ENCODE measurements at regions not wholly inside any gene's neighbourhood (a gene's known extent, or its start where the extent isn't known, plus 50 kb on each side); places are given as distances from the start of the nearest gene placed in this dataset.

DNA sequence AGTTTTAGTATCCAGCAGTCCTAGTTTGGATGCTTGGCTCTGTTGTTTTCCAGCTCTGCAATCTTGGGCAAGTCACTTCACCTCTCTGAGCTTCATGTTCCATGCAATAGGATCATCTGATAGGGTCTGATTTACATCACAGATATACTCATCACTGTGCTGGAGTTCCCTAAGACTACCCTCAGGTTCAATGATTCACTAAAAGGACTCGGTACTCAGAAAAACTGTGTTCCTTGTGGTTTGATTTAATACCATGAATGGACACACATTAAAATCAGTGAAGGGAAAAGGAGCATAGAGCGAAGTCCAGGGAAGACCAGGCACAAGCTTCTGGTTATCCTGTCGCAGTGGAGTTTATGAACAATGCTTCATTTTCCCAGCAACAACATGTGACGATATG, 119.9 kb upstream of the EFNA5 start:
- DNase-seq = no peak
- Mint-ChIP-seq H3K27ac (no peak overlapping the region), H3K27me3 (ENCODE audit: low read depth in 3 of 3) (peaks cover 0 to 2% (median 0%) of the 10 kb centered on the region in 3 donors), H3K9me3 (peaks cover 0 to 16% (median 12%) of the 10 kb centered on the region in 7 donors), H3K4me1 (no peaks in the 10 kb centered on the region), H3K36me3 (no peaks in the 10 kb centered on the region), H3K4me3 (no peak overlapping the region)
- no peaks in the 10 kb centered on the region for H3K79me2 ChIP-seq (ENCODE audit: insufficient read depth, low read length)
- no peak overlapping the region for H2AFZ ChIP-seq (ENCODE audit: insufficient read depth, low read depth, low read length, poor library complexity, severe bottlenecking)
- H3K4me3 ChIP-seq (replicated peaks in 1 of 3; ENCODE audit: low read depth in 2 of 3, low read length in 3 of 3) = no peak overlapping the region
- H4K20me1 ChIP-seq (ENCODE audit: insufficient read depth, low read length) = no peaks in the 10 kb centered on the region
- H3K27ac ChIP-seq (ENCODE audit: low read depth in 1 of 2, low read length in 2 of 2) = no peak overlapping the region
- H3K4me1 ChIP-seq (ENCODE audit: control insufficient read depth in 1 of 2, insufficient read depth in 2 of 2, low read length in 2 of 2) = no peaks in the 10 kb centered on the region
- H3K36me3 ChIP-seq (replicated peaks in 1 of 2; ENCODE audit: control insufficient read depth in 1 of 2, insufficient read depth in 2 of 2, low read length in 2 of 2) = no peaks in the 10 kb centered on the region
- no peaks in the 10 kb centered on the region for H3K27me3 ChIP-seq (ENCODE audit: control insufficient read depth in 2 of 2, insufficient read depth in 2 of 2, low read length in 2 of 2)
- TF ChIP-seq, protein P1, sequence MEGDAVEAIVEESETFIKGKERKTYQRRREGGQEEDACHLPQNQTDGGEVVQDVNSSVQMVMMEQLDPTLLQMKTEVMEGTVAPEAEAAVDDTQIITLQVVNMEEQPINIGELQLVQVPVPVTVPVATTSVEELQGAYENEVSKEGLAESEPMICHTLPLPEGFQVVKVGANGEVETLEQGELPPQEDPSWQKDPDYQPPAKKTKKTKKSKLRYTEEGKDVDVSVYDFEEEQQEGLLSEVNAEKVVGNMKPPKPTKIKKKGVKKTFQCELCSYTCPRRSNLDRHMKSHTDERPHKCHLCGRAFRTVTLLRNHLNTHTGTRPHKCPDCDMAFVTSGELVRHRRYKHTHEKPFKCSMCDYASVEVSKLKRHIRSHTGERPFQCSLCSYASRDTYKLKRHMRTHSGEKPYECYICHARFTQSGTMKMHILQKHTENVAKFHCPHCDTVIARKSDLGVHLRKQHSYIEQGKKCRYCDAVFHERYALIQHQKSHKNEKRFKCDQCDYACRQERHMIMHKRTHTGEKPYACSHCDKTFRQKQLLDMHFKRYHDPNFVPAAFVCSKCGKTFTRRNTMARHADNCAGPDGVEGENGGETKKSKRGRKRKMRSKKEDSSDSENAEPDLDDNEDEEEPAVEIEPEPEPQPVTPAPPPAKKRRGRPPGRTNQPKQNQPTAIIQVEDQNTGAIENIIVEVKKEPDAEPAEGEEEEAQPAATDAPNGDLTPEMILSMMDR (IDR thresholded peaks at IDR 0.05) = no peak
- no peak overlapping the region for H3K4me2 ChIP-seq (replicated peaks; ENCODE audit: extremely low read depth, low read length, poor library complexity, severe bottlenecking)
- no peak overlapping the region for H3K9ac ChIP-seq (ENCODE audit: insufficient read depth, low read length, poor library complexity, severe bottlenecking)
- intact Hi-C loops (cut with micrococcal nuclease) = no loop called here
- H3K9me3 ChIP-seq (replicated peaks in 1 of 2; ENCODE audit: control insufficient read depth in 1 of 2, insufficient read depth in 1 of 2, low read length in 2 of 2) = peaks cover 8 to 18% of the 10 kb centered on the region in 2 donors
- 100% methylated on average over 1 of the region's 4 CpGs for WGBS (ENCODE audit: insufficient coverage)

DNA sequence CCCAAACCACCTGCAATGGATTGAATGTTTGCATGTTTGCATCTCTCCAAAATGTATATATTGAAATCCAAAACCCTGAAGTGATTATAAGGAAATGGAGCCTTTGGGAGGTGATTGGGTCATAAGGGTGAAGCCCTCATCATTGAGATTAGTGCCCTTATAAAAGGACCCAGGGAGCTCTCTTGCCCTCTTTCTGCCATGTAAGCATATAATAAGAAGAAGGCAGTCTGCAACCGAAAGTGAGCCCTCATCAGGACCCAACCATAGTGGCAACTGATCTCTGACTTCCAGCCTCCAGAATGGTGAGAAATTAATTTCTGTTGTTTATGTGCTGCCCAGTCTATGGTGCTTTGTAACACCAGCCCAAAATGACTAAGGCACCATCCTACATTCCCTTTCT, 115.7 kb upstream of the EFNA5 start:
- intact Hi-C loops (cut with micrococcal nuclease) = no loop called here
- H4K20me1 ChIP-seq (ENCODE audit: insufficient read depth, low read length) = no peaks in the 10 kb centered on the region
- peaks cover 0 to 11% (median 6%) of the 10 kb centered on the region in 7 donors for H3K9me3 Mint-ChIP-seq
- no peak overlapping the region for H3K4me3 Mint-ChIP-seq
- no peaks in the 10 kb centered on the region for H3K36me3 ChIP-seq (replicated peaks in 1 of 2; ENCODE audit: control insufficient read depth in 1 of 2, insufficient read depth in 2 of 2, low read length in 2 of 2)
- no CpG with 5 or more reads among the region's 1 CpG for WGBS (ENCODE audit: insufficient coverage)
- no peak for DNase-seq
- no peaks in the 10 kb centered on the region for H3K4me1 Mint-ChIP-seq
- TF ChIP-seq, protein P1 (IDR thresholded peaks at IDR 0.05) = no peak
- no peaks in the 10 kb centered on the region for H3K79me2 ChIP-seq (ENCODE audit: insufficient read depth, low read length)
- peaks cover 0 to 8% of the 10 kb centered on the region in 2 donors for H3K9me3 ChIP-seq (replicated peaks in 1 of 2; ENCODE audit: control insufficient read depth in 1 of 2, insufficient read depth in 1 of 2, low read length in 2 of 2)
- H2AFZ ChIP-seq (ENCODE audit: insufficient read depth, low read depth, low read length, poor library complexity, severe bottlenecking) = no peak overlapping the region
- no peak overlapping the region for H3K27ac Mint-ChIP-seq
- H3K27me3 Mint-ChIP-seq (ENCODE audit: low read depth in 3 of 3) = no peaks in the 10 kb centered on the region
- H3K27me3 ChIP-seq (ENCODE audit: control insufficient read depth in 2 of 2, insufficient read depth in 2 of 2, low read length in 2 of 2) = no peaks in the 10 kb centered on the region
- H3K4me1 ChIP-seq (ENCODE audit: control insufficient read depth in 1 of 2, insufficient read depth in 2 of 2, low read length in 2 of 2) = no peaks in the 10 kb centered on the region
- H3K9ac ChIP-seq (ENCODE audit: insufficient read depth, low read length, poor library complexity, severe bottlenecking) = no peak overlapping the region
- H3K4me3 ChIP-seq (replicated peaks in 1 of 3; ENCODE audit: low read depth in 2 of 3, low read length in 3 of 3) = no peak overlapping the region
- no peaks in the 10 kb centered on the region for H3K36me3 Mint-ChIP-seq
- H3K27ac ChIP-seq (ENCODE audit: low read depth in 1 of 2, low read length in 2 of 2) = no peak overlapping the region
- no peak overlapping the region for H3K4me2 ChIP-seq (replicated peaks; ENCODE audit: extremely low read depth, low read length, poor library complexity, severe bottlenecking)

Measured in CD14-positive monocyte (primary cell).